ENCODE measurements at regions not wholly inside any gene's neighbourhood (a gene's known extent, or its start where the extent isn't known, plus 50 kb on each side); places are given as distances from the start of the nearest gene placed in this dataset.

- TF ChIP-seq CTCF (conservative IDR thresholded peaks at IDR 0.05; ENCODE audit: low read length) (no peak), EZH2phosphoT487 (IDR thresholded peaks at IDR 0.05; ENCODE audit: borderline replicate concordance) (no peak)
Measured at GRCh38 chr6:163991321-163991720, 576.8 kb downstream of the QKI start.
